ENCODE measurements at regions not wholly inside any gene's neighbourhood (a gene's known extent, or its start where the extent isn't known, plus 50 kb on each side); places are given as distances from the start of the nearest gene placed in this dataset.

DNA sequence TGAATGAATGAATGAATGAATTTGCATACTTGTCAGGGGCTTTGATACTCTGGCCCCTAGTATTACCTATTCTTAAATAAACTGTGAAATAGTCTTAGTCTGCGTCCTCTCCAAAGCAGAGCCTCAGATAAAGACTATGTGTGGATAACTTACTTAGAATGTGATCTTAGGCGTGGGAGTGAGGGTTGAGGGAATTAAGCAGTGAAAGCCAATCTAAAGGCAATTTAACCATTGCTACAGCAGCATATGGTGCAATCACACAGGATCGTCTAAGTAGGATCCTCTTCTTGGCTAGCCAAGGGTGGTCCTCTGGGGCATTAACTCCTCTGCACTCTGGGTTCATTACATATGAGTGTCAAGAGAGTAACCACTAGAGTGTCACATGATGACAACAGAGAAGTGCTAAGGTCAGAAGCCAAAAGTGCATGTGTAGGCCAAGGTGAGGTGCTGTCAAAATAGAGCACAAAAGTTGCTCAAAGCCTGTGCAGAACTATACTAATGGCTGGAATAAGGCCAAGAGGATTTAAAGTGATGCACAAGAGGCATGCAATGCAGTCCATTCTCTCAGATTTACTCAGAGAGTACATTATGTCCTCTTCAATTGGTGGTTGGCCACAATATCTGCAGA is 274.4 kb upstream of the SEMA6A start:
- TF ChIP-seq YY1 (IDR thresholded peaks at IDR 0.05; ENCODE audit: insufficient read depth, insufficient read length) (no peak), SUZ12 (IDR thresholded peaks at IDR 0.05; ENCODE audit: extremely low read depth, insufficient read depth, insufficient read length) (no peak), ZNF274 (IDR thresholded peaks at IDR 0.05; ENCODE audit: low read depth, low read length) (no peak)
- no peak for DNase-seq (ENCODE audit: low read depth, low spot score)
- no peaks in the 10 kb centered on the region for H3K27me3 ChIP-seq (ENCODE audit: insufficient read depth, insufficient read length)
- no peaks in the 10 kb centered on the region for H3K36me3 ChIP-seq (ENCODE audit: insufficient read depth, insufficient read length, low read length)
- H3K4me1 ChIP-seq (ENCODE audit: insufficient read depth, insufficient read length): no peaks in the 10 kb centered on the region
- H3K9ac ChIP-seq (ENCODE audit: insufficient read length, low read depth): no peak overlapping the region
- no peak overlapping the region for H3K4me3 ChIP-seq (ENCODE audit: insufficient read length, low read depth)
- no peaks in the 10 kb centered on the region for H3K9me3 ChIP-seq (ENCODE audit: insufficient read depth, low read length)

DNA sequence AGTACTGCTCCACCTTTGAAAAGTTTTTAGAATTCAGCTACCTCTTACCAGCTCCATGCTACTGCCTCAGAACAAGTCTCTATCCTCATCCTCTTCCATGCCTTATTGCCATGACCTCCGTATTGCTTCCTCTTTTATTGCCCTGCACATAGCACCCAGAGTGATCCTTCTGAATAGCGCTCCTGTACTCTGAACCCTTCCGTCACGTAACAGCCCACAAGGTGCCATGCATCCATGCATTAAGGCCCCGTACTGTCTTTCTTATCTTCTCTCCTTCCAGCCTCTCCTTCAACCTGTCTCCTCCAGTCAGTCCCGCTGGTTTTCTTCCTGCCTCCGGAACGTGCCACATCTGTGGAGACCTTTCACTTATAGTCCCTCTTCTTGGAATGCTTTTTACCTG is 273.3 kb upstream of the SEMA6A start:
- Histone ChIP-seq H3K9me3 (ENCODE audit: insufficient read depth, low read length) (no peaks in the 10 kb centered on the region), H3K4me3 (ENCODE audit: insufficient read length, low read depth) (no peak overlapping the region)
- no peak for TF ChIP-seq ZNF274 (IDR thresholded peaks at IDR 0.05; ENCODE audit: low read depth, low read length)
- no peak for TF ChIP-seq SUZ12 (IDR thresholded peaks at IDR 0.05; ENCODE audit: extremely low read depth, insufficient read depth, insufficient read length)
- no peak for TF ChIP-seq YY1 (IDR thresholded peaks at IDR 0.05; ENCODE audit: insufficient read depth, insufficient read length)

DNA sequence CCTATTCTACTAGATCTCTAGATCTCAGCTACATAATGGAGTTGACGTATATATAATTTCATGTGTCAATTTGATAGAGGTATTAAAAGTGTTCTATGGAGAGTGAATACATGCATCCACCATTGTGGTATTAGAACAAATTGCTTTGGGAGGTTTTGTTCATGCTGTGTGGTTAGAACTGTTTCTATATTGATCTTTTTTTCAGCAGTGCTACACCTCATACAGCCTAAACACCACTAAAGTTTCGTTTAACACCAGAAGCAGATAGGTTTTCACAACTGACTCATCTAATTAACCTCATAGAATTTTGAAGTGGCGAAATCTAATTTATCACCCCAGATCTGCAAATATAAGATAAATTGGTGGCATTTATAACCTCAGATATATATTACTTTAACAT is 269.4 kb upstream of the SEMA6A start:
- Histone ChIP-seq H3K4me1 (ENCODE audit: insufficient read depth, insufficient read length) (no peaks in the 10 kb centered on the region), H3K9me3 (ENCODE audit: insufficient read depth, low read length) (no peaks in the 10 kb centered on the region), H3K27me3 (ENCODE audit: insufficient read depth, insufficient read length) (no peaks in the 10 kb centered on the region), H3K36me3 (ENCODE audit: insufficient read depth, insufficient read length, low read length) (no peaks in the 10 kb centered on the region), H3K9ac (ENCODE audit: insufficient read length, low read depth) (no peak overlapping the region), H3K4me3 (ENCODE audit: insufficient read length, low read depth) (no peak overlapping the region)
- TF ChIP-seq YY1 (IDR thresholded peaks at IDR 0.05; ENCODE audit: insufficient read depth, insufficient read length): no peak
- TF ChIP-seq SUZ12 (IDR thresholded peaks at IDR 0.05; ENCODE audit: extremely low read depth, insufficient read depth, insufficient read length): no peak
- no peak for TF ChIP-seq ZNF274 (IDR thresholded peaks at IDR 0.05; ENCODE audit: low read depth, low read length)
- no peak for DNase-seq (ENCODE audit: low read depth, low spot score)

More for the DNA sequence above, 273.3 kb upstream of the SEMA6A start:
- Histone ChIP-seq H3K9ac (ENCODE audit: insufficient read length, low read depth) (no peak overlapping the region), H3K27me3 (ENCODE audit: insufficient read depth, insufficient read length) (no peaks in the 10 kb centered on the region), H3K4me1 (ENCODE audit: insufficient read depth, insufficient read length) (no peaks in the 10 kb centered on the region), H3K36me3 (ENCODE audit: insufficient read depth, insufficient read length, low read length) (no peaks in the 10 kb centered on the region)
- DNase-seq (ENCODE audit: low read depth, low spot score): no peak

DNA sequence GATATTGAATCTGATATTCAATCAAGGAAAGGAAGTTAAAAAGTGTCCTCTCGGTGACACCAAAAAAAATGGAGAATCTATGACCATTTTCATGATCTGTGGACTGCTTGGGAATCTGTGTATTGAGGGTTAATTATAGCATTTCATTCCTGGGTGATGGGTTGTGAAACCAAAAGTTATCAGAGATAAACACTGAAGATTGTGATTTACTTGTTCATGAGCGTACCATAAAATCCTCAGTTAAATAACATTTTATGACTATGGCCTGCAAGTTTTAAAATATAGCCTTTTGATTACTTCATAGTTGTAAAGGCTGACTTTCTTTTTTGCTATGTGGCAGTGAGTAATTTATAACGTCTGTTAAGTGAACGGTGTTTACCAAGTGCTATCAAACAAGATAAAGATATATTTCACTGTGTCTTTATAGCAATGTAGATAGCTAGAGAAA is 267.9 kb upstream of the SEMA6A start:
- no peaks in the 10 kb centered on the region for H3K4me1 ChIP-seq (ENCODE audit: insufficient read depth, insufficient read length)
- no peak for TF ChIP-seq YY1 (IDR thresholded peaks at IDR 0.05; ENCODE audit: insufficient read depth, insufficient read length)
- no peak for TF ChIP-seq SUZ12 (IDR thresholded peaks at IDR 0.05; ENCODE audit: extremely low read depth, insufficient read depth, insufficient read length)
- TF ChIP-seq ZNF274 (IDR thresholded peaks at IDR 0.05; ENCODE audit: low read depth, low read length): no peak
- no peaks in the 10 kb centered on the region for H3K27me3 ChIP-seq (ENCODE audit: insufficient read depth, insufficient read length)
- H3K9me3 ChIP-seq (ENCODE audit: insufficient read depth, low read length): no peaks in the 10 kb centered on the region
- H3K9ac ChIP-seq (ENCODE audit: insufficient read length, low read depth): no peak overlapping the region
- no peak overlapping the region for H3K4me3 ChIP-seq (ENCODE audit: insufficient read length, low read depth)
- DNase-seq (ENCODE audit: low read depth, low spot score): no peak
- no peaks in the 10 kb centered on the region for H3K36me3 ChIP-seq (ENCODE audit: insufficient read depth, insufficient read length, low read length)

DNA sequence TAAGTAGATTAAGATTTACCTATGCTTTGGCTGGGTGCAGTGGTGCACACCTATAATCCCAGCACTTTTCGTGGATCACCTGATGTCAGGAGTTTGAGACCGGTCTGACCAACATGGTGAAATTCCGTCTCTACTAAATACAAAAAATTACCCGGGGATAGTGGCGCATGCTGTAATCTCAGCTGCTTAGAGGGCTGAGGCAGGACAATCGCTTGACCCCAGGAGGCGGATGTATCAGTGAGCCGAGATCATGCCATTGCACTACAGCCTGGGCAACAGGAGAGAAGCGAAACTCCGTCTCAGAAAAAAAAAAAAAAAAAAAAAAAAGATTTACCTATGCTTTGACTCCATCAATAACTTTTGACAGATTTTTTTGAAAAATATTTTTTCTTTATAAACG is 267.1 kb upstream of the SEMA6A start:
- no peaks in the 10 kb centered on the region for H3K9me3 ChIP-seq (ENCODE audit: insufficient read depth, low read length)
- no peak for DNase-seq (ENCODE audit: low read depth, low spot score)
- H3K9ac ChIP-seq (ENCODE audit: insufficient read length, low read depth): no peak overlapping the region
- TF ChIP-seq ZNF274 (IDR thresholded peaks at IDR 0.05; ENCODE audit: low read depth, low read length) (no peak), SUZ12 (IDR thresholded peaks at IDR 0.05; ENCODE audit: extremely low read depth, insufficient read depth, insufficient read length) (no peak), YY1 (IDR thresholded peaks at IDR 0.05; ENCODE audit: insufficient read depth, insufficient read length) (no peak)
- no peaks in the 10 kb centered on the region for H3K27me3 ChIP-seq (ENCODE audit: insufficient read depth, insufficient read length)
- H3K4me1 ChIP-seq (ENCODE audit: insufficient read depth, insufficient read length): no peaks in the 10 kb centered on the region
- no peak overlapping the region for H3K4me3 ChIP-seq (ENCODE audit: insufficient read length, low read depth)
- no peaks in the 10 kb centered on the region for H3K36me3 ChIP-seq (ENCODE audit: insufficient read depth, insufficient read length, low read length)

DNA sequence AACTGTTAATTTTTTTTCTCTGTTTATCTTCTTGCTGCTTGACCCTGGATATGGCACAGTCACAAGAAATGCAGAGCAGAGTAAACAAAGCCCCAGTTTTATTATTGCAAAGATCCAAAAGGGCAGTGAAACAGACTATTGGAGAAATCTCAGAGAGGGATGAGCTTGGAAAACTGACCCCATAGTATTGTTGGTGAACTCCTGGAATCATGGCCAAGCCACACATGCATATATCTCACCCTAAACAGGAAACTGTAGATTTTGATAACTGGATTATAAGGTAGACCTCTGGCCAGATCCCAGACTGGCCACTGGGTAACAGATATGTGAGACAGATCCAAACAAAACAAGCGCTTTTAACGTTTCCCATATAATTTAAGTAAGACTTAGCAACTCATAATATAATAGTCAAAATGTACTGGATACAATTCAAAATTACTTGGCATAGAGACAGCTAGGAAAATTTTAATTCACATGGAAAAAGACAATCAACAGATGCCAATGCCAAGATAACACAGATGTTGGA is 263.5 kb upstream of the SEMA6A start:
- H3K4me1 ChIP-seq (ENCODE audit: insufficient read depth, insufficient read length): no peaks in the 10 kb centered on the region
- no peaks in the 10 kb centered on the region for H3K36me3 ChIP-seq (ENCODE audit: insufficient read depth, insufficient read length, low read length)
- H3K4me3 ChIP-seq (ENCODE audit: insufficient read length, low read depth): no peak overlapping the region
- no peak for DNase-seq (ENCODE audit: low read depth, low spot score)
- no peaks in the 10 kb centered on the region for H3K9me3 ChIP-seq (ENCODE audit: insufficient read depth, low read length)
- TF ChIP-seq YY1 (IDR thresholded peaks at IDR 0.05; ENCODE audit: insufficient read depth, insufficient read length) (no peak), SUZ12 (IDR thresholded peaks at IDR 0.05; ENCODE audit: extremely low read depth, insufficient read depth, insufficient read length) (no peak)
- H3K9ac ChIP-seq (ENCODE audit: insufficient read length, low read depth): no peak overlapping the region
- H3K27me3 ChIP-seq (ENCODE audit: insufficient read depth, insufficient read length): no peaks in the 10 kb centered on the region

DNA sequence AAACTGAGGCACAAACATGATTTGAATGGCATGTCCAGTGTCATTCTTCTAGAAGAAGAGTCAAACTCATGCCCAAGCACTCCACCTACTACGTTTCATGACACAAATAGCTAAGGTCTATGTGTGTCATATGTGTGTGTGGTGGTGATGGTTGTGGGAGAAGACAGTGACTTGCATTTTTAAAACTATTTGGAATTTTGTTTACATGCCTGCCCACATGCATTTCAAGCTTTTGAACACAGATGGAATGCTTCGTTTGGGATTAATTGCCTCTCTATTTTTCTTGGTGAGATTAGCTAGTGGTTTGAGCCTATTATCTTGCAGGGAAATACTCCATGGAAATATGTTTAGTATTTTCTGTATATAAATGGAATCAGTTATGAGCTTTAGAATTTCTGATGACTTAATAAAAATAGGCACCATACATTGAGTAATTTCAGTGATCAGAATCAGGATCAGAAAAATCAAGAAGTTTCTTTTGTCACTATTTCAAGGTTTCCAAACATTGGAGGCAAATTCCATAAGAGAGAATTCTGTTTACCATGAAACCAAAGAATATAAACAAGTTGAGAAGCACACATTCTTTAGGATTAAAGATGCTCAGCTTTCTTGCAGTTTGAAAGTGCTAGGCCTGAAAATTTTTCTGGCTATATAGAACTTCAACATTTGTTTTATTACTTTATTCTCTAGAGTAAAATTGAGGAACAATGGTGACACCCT is 260.3 kb upstream of the SEMA6A start:
- no peak for DNase-seq (ENCODE audit: low read depth, low spot score)

More for the DNA sequence above, 260.3 kb upstream of the SEMA6A start:
- TF ChIP-seq SUZ12 (IDR thresholded peaks at IDR 0.05; ENCODE audit: extremely low read depth, insufficient read depth, insufficient read length) (no peak), ZNF274 (IDR thresholded peaks at IDR 0.05; ENCODE audit: low read depth, low read length) (no peak), YY1 (IDR thresholded peaks at IDR 0.05; ENCODE audit: insufficient read depth, insufficient read length) (no peak)
- no peaks in the 10 kb centered on the region for H3K9me3 ChIP-seq (ENCODE audit: insufficient read depth, low read length)
- H3K36me3 ChIP-seq (ENCODE audit: insufficient read depth, insufficient read length, low read length): no peaks in the 10 kb centered on the region
- H3K4me3 ChIP-seq (ENCODE audit: insufficient read length, low read depth): no peak overlapping the region
- H3K9ac ChIP-seq (ENCODE audit: insufficient read length, low read depth): no peak overlapping the region
- H3K4me1 ChIP-seq (ENCODE audit: insufficient read depth, insufficient read length): no peaks in the 10 kb centered on the region
- H3K27me3 ChIP-seq (ENCODE audit: insufficient read depth, insufficient read length): no peaks in the 10 kb centered on the region

All from NT2/D1 (cell line).